Panc1 (cell line): ENCODE measurements at regions not wholly inside any gene's neighbourhood (a gene's known extent, or its start where the extent isn't known, plus 50 kb on each side); places are given as distances from the start of the nearest gene placed in this dataset.

Experiments
- ATAC-seq: fragments of 200-7000 bp; cut with Tn5 transposase; 2 replicates; pipeline ENCODE4 v1.9.1; 2020; ENCODE audit warnings: mild to moderate bottlenecking, moderate library complexity
- BruUV-seq: library from RNA; stranded (reverse); fragments of 400-500 nt; replicated peaks from 2 replicates; lab custom pipeline; 2021; lab: Mats Ljungman, UMichigan
- CTCF ChIA-PET: fragments of 300-600 bp; sonication (Branson Sonifier 250); formaldehyde crosslinking; loops from one replicate; lab custom pipeline; 2022; ENCODE audit warnings: antibody characterized with exemption; lab: Charles Lee
- POLR2A ChIA-PET: fragments of 300-600 bp; sonication (Branson Sonifier 250); formaldehyde crosslinking; loops from one replicate; lab custom pipeline; 2022; ENCODE audit warnings: antibody characterized with exemption; lab: Charles Lee
- DNase-seq: peaks from one replicate; pipeline ENCODE4 v3.0.0-alpha.2; 2010; ENCODE audit warnings: low read depth, low spot score
- H3K27ac ChIP-seq: 2 replicates; pipeline ENCODE4 v1.5.1; 2011; ENCODE audit warnings: mild to moderate bottlenecking, low read length, inconsistent platforms
- H3K27me3 ChIP-seq: fragments of 200-500 bp; sonication (Bioruptor generic); 2 replicates; pipeline ENCODE4 v1.6.0; 2014; ENCODE audit warnings: low read length, inconsistent platforms; ENCODE audit not compliant: control insufficient read depth, insufficient read depth
- H3K36me3 ChIP-seq: fragments of 200-500 bp; sonication (Bioruptor generic); 2 replicates; pipeline ENCODE4 v1.5.1; 2014; ENCODE audit warnings: inconsistent platforms, mild to moderate bottlenecking, low read length, moderate library complexity; ENCODE audit not compliant: control insufficient read depth, insufficient read depth
- H3K4me1 ChIP-seq: 2 replicates; pipeline ENCODE4 v1.5.1; 2011; ENCODE audit warnings: inconsistent platforms, mild to moderate bottlenecking, low read length, moderate library complexity; ENCODE audit not compliant: control insufficient read depth, insufficient read depth
- H3K4me3 ChIP-seq, 2 experiments: 2 replicates each; pipeline ENCODE4 v1.5.1; 2011 to 2012; ENCODE audit warnings: low read depth in 2 of 2, low read length in 2 of 2, mild to moderate bottlenecking in 2 of 2, inconsistent platforms in 1 of 2, moderate library complexity in 1 of 2
- H3K9me3 ChIP-seq: fragments of 200-500 bp; sonication (Bioruptor generic); 2 replicates; pipeline ENCODE4 v1.5.1; 2014; ENCODE audit warnings: low read depth, mild to moderate bottlenecking, inconsistent platforms, low read length, moderate library complexity; ENCODE audit not compliant: control insufficient read depth, insufficient read depth
- POLR2AphosphoS5 ChIP-seq: IDR thresholded peaks from 2 replicates; pipeline ENCODE4 v1.6.1; 2012; ENCODE audit warnings: mild to moderate bottlenecking, low read depth, low read length, moderate library complexity
- REST ChIP-seq, 2 experiments: IDR thresholded peaks; 2 replicates each; pipeline ENCODE4 v1.6.1; 2011 to 2012; ENCODE audit warnings: low read depth in 2 of 2, control low read depth in 1 of 2, low read length in 1 of 2, mild to moderate bottlenecking in 1 of 2, moderate library complexity in 1 of 2; ENCODE audit not compliant: insufficient read depth in 1 of 2
- SIN3A ChIP-seq: IDR thresholded peaks from 2 replicates; pipeline ENCODE4 v1.6.1; 2012; ENCODE audit warnings: low read depth, mild to moderate bottlenecking, low read length, moderate library complexity, borderline replicate concordance; ENCODE audit not compliant: insufficient read depth
- TCF7L2 ChIP-seq: IDR thresholded peaks from 2 replicates; pipeline ENCODE4 v1.6.1; 2011; ENCODE audit warnings: mild to moderate bottlenecking, low read depth, low read length, inconsistent platforms
- in situ Hi-C: cut with HindIII; loops from 2 replicates; pipeline ENCODE4 v1.10.0; 2016; ENCODE audit warnings: low sequenced_read_pairs, low pct_unique_long_range_greater_than_20kb
- intact Hi-C: fragments of 100-400 bp; cut with micrococcal nuclease; formaldehyde crosslinking; loops from one replicate; pipeline ENCODE4 v1.10.0; 2022; ENCODE audit not compliant: unreplicated experiment
- TF ChIP-seq, protein P1 (sequence below): fragments of 450-650 bp; IDR thresholded peaks from 2 replicates; pipeline ENCODE4 v1.5.1; 2017; ENCODE audit warnings: mild to moderate bottlenecking

- CTCF ChIA-PET: no interaction called here
Measured at GRCh38 chr2:234128606-234129005, 78.1 kb downstream of the SPP2 start.

More at GRCh38 chr2:234128606-234129005, 78.1 kb downstream of the SPP2 start:
- H3K27me3 ChIP-seq: no peaks in the 10 kb centered on the region
- H3K9me3 ChIP-seq: peaks cover 12% of the 10 kb centered on the region; the same call in 1 of the 2 replicates
- intact Hi-C loops (no loop called here), in situ Hi-C loops (no loop called here)
- no TSS peak for BruUV-seq
- TF ChIP-seq, protein P1, sequence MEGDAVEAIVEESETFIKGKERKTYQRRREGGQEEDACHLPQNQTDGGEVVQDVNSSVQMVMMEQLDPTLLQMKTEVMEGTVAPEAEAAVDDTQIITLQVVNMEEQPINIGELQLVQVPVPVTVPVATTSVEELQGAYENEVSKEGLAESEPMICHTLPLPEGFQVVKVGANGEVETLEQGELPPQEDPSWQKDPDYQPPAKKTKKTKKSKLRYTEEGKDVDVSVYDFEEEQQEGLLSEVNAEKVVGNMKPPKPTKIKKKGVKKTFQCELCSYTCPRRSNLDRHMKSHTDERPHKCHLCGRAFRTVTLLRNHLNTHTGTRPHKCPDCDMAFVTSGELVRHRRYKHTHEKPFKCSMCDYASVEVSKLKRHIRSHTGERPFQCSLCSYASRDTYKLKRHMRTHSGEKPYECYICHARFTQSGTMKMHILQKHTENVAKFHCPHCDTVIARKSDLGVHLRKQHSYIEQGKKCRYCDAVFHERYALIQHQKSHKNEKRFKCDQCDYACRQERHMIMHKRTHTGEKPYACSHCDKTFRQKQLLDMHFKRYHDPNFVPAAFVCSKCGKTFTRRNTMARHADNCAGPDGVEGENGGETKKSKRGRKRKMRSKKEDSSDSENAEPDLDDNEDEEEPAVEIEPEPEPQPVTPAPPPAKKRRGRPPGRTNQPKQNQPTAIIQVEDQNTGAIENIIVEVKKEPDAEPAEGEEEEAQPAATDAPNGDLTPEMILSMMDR: no peak
- TF ChIP-seq REST (IDR thresholded peaks at IDR 0.05; ENCODE audit: insufficient read depth in 1 of 2, low read depth in 2 of 2, low read length in 1 of 2) (no peak), SIN3A (no peak), POLR2AphosphoS5 (no peak), TCF7L2 (no peak)
- peaks cover 3% of the 10 kb centered on the region; the same call in 1 of the 2 replicates for H3K4me1 ChIP-seq
- H3K4me3 ChIP-seq: no peak overlapping the region
- ATAC-seq: no peak
- POLR2A ChIA-PET: interaction anchor here (0.5 kb wide), 1 partner anchor 60 kb away, joined by 4 read pairs; no protein-coding TSS in a partner anchor
- no peak for DNase-seq
- H3K36me3 ChIP-seq: no peaks in the 10 kb centered on the region
- peak overlapping the region; percentile 59; the same call in 1 of the 2 replicates for H3K27ac ChIP-seq
